ENCODE measurements at regions not wholly inside any gene's neighbourhood (a gene's known extent, or its start where the extent isn't known, plus 50 kb on each side); places are given as distances from the start of the nearest gene placed in this dataset.

- TF ChIP-seq CTCF (conservative IDR thresholded peaks at IDR 0.05; ENCODE audit: low read depth, low read length), result no peak
- no peak for TF ChIP-seq EZH2 (IDR thresholded peaks at IDR 0.05; ENCODE audit: low read length, unreplicated experiment)
- no peak for TF ChIP-seq EZH2phosphoT487 (IDR thresholded peaks at IDR 0.05; ENCODE audit: borderline replicate concordance, low read length)
These were observed 161.5 kb downstream of the DEPDC1B start for GRCh38 chr5:60538426-60538825.
